ENCODE measurements at regions not wholly inside any gene's neighbourhood (a gene's known extent, or its start where the extent isn't known, plus 50 kb on each side); places are given as distances from the start of the nearest gene placed in this dataset.

- Histone ChIP-seq H3K79me1 (ENCODE audit: low read depth, low read length) (no peaks in the 10 kb centered on the region), H2AFZ (ENCODE audit: low read length) (no peak overlapping the region), H3K18ac (ENCODE audit: extremely low read depth, low read length) (no peak overlapping the region), H2BK20ac (ENCODE audit: low read length) (no peak overlapping the region), H2BK15ac (ENCODE audit: low read length) (no peak overlapping the region), H3K36me3 (ENCODE audit: control insufficient read depth in 2 of 4, insufficient read depth in 4 of 4, low read length in 3 of 4) (no peaks in the 10 kb centered on the region), H2BK5ac (ENCODE audit: low read depth, low read length) (no peak overlapping the region), H4K20me1 (replicated peaks in 1 of 2; ENCODE audit: control insufficient read depth in 1 of 2, insufficient read depth in 2 of 2, low read length in 2 of 2) (peaks cover 0 to 1% of the 10 kb centered on the region in 2 experiments), H3K27ac (ENCODE audit: low read depth, low read length) (no peak overlapping the region), H3K23ac (ENCODE audit: insufficient read length) (no peak overlapping the region), H3K4me1 (replicated peaks in 1 of 4; ENCODE audit: control insufficient read depth in 3 of 4, insufficient read depth in 4 of 4, low read length in 3 of 4) (peaks cover 0 to 3% (median 1%) of the 10 kb centered on the region in 4 experiments; a peak in 2 of 7 replicates), H2BK12ac (ENCODE audit: low read depth, low read length) (no peak overlapping the region), H3K27me3 (replicated peaks in 1 of 4; ENCODE audit: control insufficient read depth in 3 of 4, extremely low read depth in 1 of 4, insufficient read depth in 3 of 4, low read length in 3 of 4) (no peaks in the 10 kb centered on the region), H2BK120ac (replicated peaks; ENCODE audit: low read depth, low read length) (no peak overlapping the region), H3K23me2 (ENCODE audit: low read depth, low read length) (no peaks in the 10 kb centered on the region), H4K91ac (replicated peaks; ENCODE audit: insufficient read length, low read length) (no peak overlapping the region), H3K79me2 (ENCODE audit: control insufficient read depth in 1 of 2, insufficient read depth in 2 of 2, low read length in 2 of 2) (no peaks in the 10 kb centered on the region), H4K5ac (ENCODE audit: insufficient read length, low read depth, low read length) (no peak overlapping the region), H4K8ac (ENCODE audit: extremely low read depth, insufficient read depth, low read length) (no peak overlapping the region), H3K9me3 (ENCODE audit: insufficient read depth in 2 of 2, low read depth in 1 of 2, low read length in 1 of 2) (no peaks in the 10 kb centered on the region), H3K14ac (ENCODE audit: insufficient read length) (no peak overlapping the region), H3K4me3 (ENCODE audit: extremely low read depth in 1 of 4, insufficient read depth in 2 of 4, low read depth in 3 of 4, low read length in 4 of 4) (no peak overlapping the region), H3K4ac (replicated peaks; ENCODE audit: insufficient read length, low read depth, low read length) (no peak overlapping the region), H3K9ac (replicated peaks in 1 of 4; ENCODE audit: extremely low read depth in 1 of 4, low read depth in 3 of 4, low read length in 3 of 4) (no peak overlapping the region), H3K56ac (replicated peaks; ENCODE audit: insufficient read length, low read depth, low read length) (no peak overlapping the region), H3K4me2 (ENCODE audit: insufficient read depth in 1 of 2, low read depth in 2 of 2, low read length in 2 of 2) (no peak overlapping the region), H2AK5ac (ENCODE audit: low read depth, low read length) (no peak overlapping the region)
- WGBS, 2 experiments (ENCODE audit: extremely low coverage in 1 of 2, insufficient coverage in 1 of 2, insufficient read length in 1 of 2, insufficient replicate concordance in 2 of 2, low coverage in 1 of 2, low lambda C conversion rate in 2 of 2, missing lambda C conversion rate in 1 of 2) = 93% methylated on average over 14 of the region's 14 CpGs; no CpG with 5 or more reads in 1 of the 2 experiments
- ChIA-PET POLR2A (ENCODE audit: partially characterized antibody) (no interaction called here), CTCF (ENCODE audit: partially characterized antibody) (interaction anchor here (4.0 kb wide), 1 partner anchor 11 kb away, joined by 12 read pairs; no protein-coding TSS in a partner anchor)
- no peak for FAIRE-seq
- no peak for DNase-seq (ENCODE audit: low read depth in 1 of 2, low spot score in 2 of 2)
- no peak for TF ChIP-seq CHD7 (IDR thresholded peaks at IDR 0.05; ENCODE audit: insufficient replicate concordance, low read length)
These were observed 122.7 kb downstream of the SIK1 start for GRCh38 chr21:43304206-43304605.

All from H1 (cell line).